H1 (cell line): ENCODE measurements at regions not wholly inside any gene's neighbourhood (a gene's known extent, or its start where the extent isn't known, plus 50 kb on each side); places are given as distances from the start of the nearest gene placed in this dataset.

Experiments used
- CTCF ChIA-PET: fragments of 300-600 bp; sonication (Branson Sonifier 250); formaldehyde crosslinking; loops from one replicate; lab custom pipeline; 2021; ENCODE audit not compliant: partially characterized antibody; lab: Charles Lee
- POLR2A ChIA-PET: fragments of 300-600 bp; sonication (Branson Sonifier 250); formaldehyde crosslinking; loops from one replicate; lab custom pipeline; 2021; ENCODE audit warnings: inconsistent platforms; ENCODE audit not compliant: partially characterized antibody; lab: Charles Lee
- DNase-seq, 2 experiments: peaks; one replicate each; pipeline versions ENCODE4 v3.0.0 to v3.0.0-alpha.2; 2010 to 2022; ENCODE audit warnings: low spot score in 2 of 2, low read depth in 1 of 2, mixed read lengths in 1 of 2
- FAIRE-seq: peaks from 2 replicates; lab custom pipeline; 2011; peaks lifted over from hg19 to GRCh38; lab: Jason Lieb, UNC
- H2AFZ ChIP-seq: 2 replicates; pipeline ENCODE4 v1.8.1; 2012; ENCODE audit warnings: low read length, inconsistent platforms
- H2AK5ac ChIP-seq: 2 replicates; pipeline ENCODE4 v1.6.1; 2013; ENCODE audit warnings: low read depth, low read length
- H2BK120ac ChIP-seq: replicated peaks from 2 replicates; pipeline ENCODE3; 2013; ENCODE audit warnings: low read depth, low read length, inconsistent platforms
- H2BK12ac ChIP-seq: 2 replicates; pipeline ENCODE4 v1.6.1; 2013; ENCODE audit warnings: low read depth, low read length
- H2BK15ac ChIP-seq: 2 replicates; pipeline ENCODE4 v1.6.1; 2013; ENCODE audit warnings: low read length
- H2BK20ac ChIP-seq: 2 replicates; pipeline ENCODE4 v1.6.1; 2013; ENCODE audit warnings: low read length
- H2BK5ac ChIP-seq: 2 replicates; pipeline ENCODE4 v1.6.1; 2013; ENCODE audit warnings: low read depth, low read length
- H3K14ac ChIP-seq: 2 replicates; pipeline ENCODE4 v1.6.1; 2013; ENCODE audit warnings: inconsistent platforms; ENCODE audit not compliant: insufficient read length
- H3K18ac ChIP-seq: 2 replicates; pipeline ENCODE4 v1.6.1; 2013; ENCODE audit warnings: low read length; ENCODE audit errors: extremely low read depth
- H3K23ac ChIP-seq: 2 replicates; pipeline ENCODE4 v1.6.1; 2013; ENCODE audit warnings: inconsistent platforms; ENCODE audit not compliant: insufficient read length
- H3K23me2 ChIP-seq: 2 replicates; pipeline ENCODE4 v1.6.1; 2013; ENCODE audit warnings: low read depth, low read length
- H3K27ac ChIP-seq: 2 replicates; pipeline ENCODE4 v1.6.1; 2011; ENCODE audit warnings: low read depth, low read length, inconsistent platforms
- H3K27me3 ChIP-seq, 4 experiments: replicated peaks in 1 of 4; 1 replicate in 1 of 4; 2 replicates in 3 of 4; pipeline versions ENCODE4 v1.6.1 to v1.8.1; 2011 to 2013; ENCODE audit warnings: low read length in 3 of 4, mild to moderate bottlenecking in 3 of 4, inconsistent platforms in 2 of 4, mixed read lengths in 2 of 4, moderate library complexity in 1 of 4; ENCODE audit not compliant: control insufficient read depth in 3 of 4, insufficient read depth in 3 of 4; ENCODE audit errors: extremely low read depth in 1 of 4
- H3K36me3 ChIP-seq, 4 experiments: 2 replicates each; pipeline versions ENCODE4 v1.6.1 to v1.8.1; 2011 to 2013; ENCODE audit warnings: mild to moderate bottlenecking in 4 of 4, low read length in 3 of 4, moderate library complexity in 2 of 4, control low read depth in 1 of 4, inconsistent platforms in 1 of 4; ENCODE audit not compliant: insufficient read depth in 4 of 4, control insufficient read depth in 2 of 4
- H3K4ac ChIP-seq: replicated peaks from 2 replicates; pipeline ENCODE3; 2013; ENCODE audit warnings: low read length, low read depth, mixed read lengths, inconsistent platforms; ENCODE audit not compliant: insufficient read length
- H3K4me1 ChIP-seq, 4 experiments: replicated peaks in 1 of 4; 1 replicate in 1 of 4; 2 replicates in 3 of 4; pipeline versions ENCODE4 v1.6.1 to v1.8.1; 2011 to 2013; ENCODE audit warnings: low read length in 3 of 4, inconsistent platforms in 2 of 4, mixed read lengths in 1 of 4; ENCODE audit not compliant: insufficient read depth in 4 of 4, control insufficient read depth in 3 of 4
- H3K4me2 ChIP-seq, 2 experiments: 2 replicates each; pipeline versions ENCODE4 v1.6.1 to v1.8.1; 2011 to 2013; ENCODE audit warnings: low read depth in 2 of 2, low read length in 2 of 2, control low read depth in 1 of 2, inconsistent platforms in 1 of 2, mild to moderate bottlenecking in 1 of 2; ENCODE audit not compliant: insufficient read depth in 1 of 2
- H3K4me3 ChIP-seq, 4 experiments: fragments of 200-600, 300-600 bp in 1 of 4; sonication (generic), shearing (Covaris generic), sonication (Bioruptor Twin) in 1 of 4; 2 replicates each; pipeline versions ENCODE4 v1.5.1 to v1.8.1; 2011 to 2016; ENCODE audit warnings: low read length in 4 of 4, low read depth in 3 of 4, control low read depth in 2 of 4, inconsistent platforms in 2 of 4, mild to moderate bottlenecking in 2 of 4, mixed read lengths in 1 of 4, moderate library complexity in 1 of 4; ENCODE audit not compliant: insufficient read depth in 2 of 4; ENCODE audit errors: extremely low read depth in 1 of 4
- H3K56ac ChIP-seq: replicated peaks from 2 replicates; pipeline ENCODE3; 2013; ENCODE audit warnings: low read depth, mild to moderate bottlenecking, mixed read lengths, low read length, inconsistent platforms; ENCODE audit not compliant: insufficient read length
- H3K79me1 ChIP-seq: 2 replicates; pipeline ENCODE4 v1.6.1; 2013; ENCODE audit warnings: low read depth, low read length, control low read depth
- H3K79me2 ChIP-seq, 2 experiments: 2 replicates each; pipeline versions ENCODE4 v1.6.1 to v1.8.1; 2012 to 2013; ENCODE audit warnings: low read length in 2 of 2, mild to moderate bottlenecking in 2 of 2, inconsistent platforms in 1 of 2; ENCODE audit not compliant: insufficient read depth in 2 of 2, control insufficient read depth in 1 of 2
- H3K9ac ChIP-seq, 4 experiments: replicated peaks in 1 of 4; 1 replicate in 1 of 4; 2 replicates in 3 of 4; pipeline versions ENCODE4 v1.6.1 to v1.8.1; 2011 to 2013; ENCODE audit warnings: low read depth in 3 of 4, low read length in 3 of 4, control low read depth in 2 of 4, mild to moderate bottlenecking in 2 of 4, moderate library complexity in 2 of 4, inconsistent platforms in 1 of 4; ENCODE audit errors: extremely low read depth in 1 of 4
- H3K9me3 ChIP-seq, 2 experiments: 2 replicates each; pipeline versions ENCODE4 v1.6.1 to v1.8.1; 2012 to 2013; ENCODE audit warnings: mild to moderate bottlenecking in 2 of 2, moderate library complexity in 2 of 2, control low read depth in 1 of 2, inconsistent platforms in 1 of 2, low read depth in 1 of 2, low read length in 1 of 2, mixed read lengths in 1 of 2; ENCODE audit not compliant: insufficient read depth in 2 of 2
- H4K20me1 ChIP-seq, 2 experiments: replicated peaks in 1 of 2; 2 replicates each; pipeline versions ENCODE3 to v1.8.1; 2011 to 2013; ENCODE audit warnings: inconsistent platforms in 2 of 2, low read length in 2 of 2, mild to moderate bottlenecking in 1 of 2; ENCODE audit not compliant: insufficient read depth in 2 of 2, control insufficient read depth in 1 of 2
- H4K5ac ChIP-seq: 2 replicates; pipeline ENCODE4 v1.6.1; 2013; ENCODE audit warnings: low read length, low read depth, mixed read lengths, inconsistent platforms; ENCODE audit not compliant: insufficient read length
- H4K8ac ChIP-seq: 2 replicates; pipeline ENCODE4 v1.8.0; 2013; ENCODE audit warnings: mild to moderate bottlenecking, moderate library complexity, low read length, inconsistent platforms; ENCODE audit not compliant: insufficient read depth; ENCODE audit errors: extremely low read depth
- H4K91ac ChIP-seq: replicated peaks from 2 replicates; pipeline ENCODE3; 2013; ENCODE audit warnings: low read length, mixed read lengths, inconsistent platforms; ENCODE audit not compliant: insufficient read length
- KDM1A ChIP-seq: fragments of 200-600, 300-600 bp; sonication (generic); IDR thresholded peaks from 2 replicates; pipeline ENCODE4 v1.7.1; 2016; ENCODE audit warnings: mild to moderate bottlenecking, low read length, borderline replicate concordance
- SAP30 ChIP-seq: fragments of 300-600 bp; sonication (generic); IDR thresholded peaks from 2 replicates; pipeline ENCODE4 v1.7.1; 2012; ENCODE audit warnings: low read length, moderate library complexity, mild to moderate bottlenecking, inconsistent platforms; ENCODE audit not compliant: insufficient read depth, insufficient replicate concordance
- WGBS, 2 experiments: shearing (Covaris generic) in 1 of 2; methylation state at CpG; one replicate each; pipeline versions ENCODE4 v1.1.6 to v1.1.7; 2013 to 2015; ENCODE audit warnings: low lambda C conversion rate in 2 of 2, mixed read lengths in 2 of 2, inconsistent platforms in 1 of 2, low coverage in 1 of 2, missing lambda C conversion rate in 1 of 2; ENCODE audit not compliant: insufficient replicate concordance in 2 of 2, insufficient coverage in 1 of 2, insufficient read length in 1 of 2; ENCODE audit errors: extremely low coverage in 1 of 2, missing lambda C conversion rate in 1 of 2; 5-methylcytosine and 5-hydroxymethylcytosine counted together

DNA sequence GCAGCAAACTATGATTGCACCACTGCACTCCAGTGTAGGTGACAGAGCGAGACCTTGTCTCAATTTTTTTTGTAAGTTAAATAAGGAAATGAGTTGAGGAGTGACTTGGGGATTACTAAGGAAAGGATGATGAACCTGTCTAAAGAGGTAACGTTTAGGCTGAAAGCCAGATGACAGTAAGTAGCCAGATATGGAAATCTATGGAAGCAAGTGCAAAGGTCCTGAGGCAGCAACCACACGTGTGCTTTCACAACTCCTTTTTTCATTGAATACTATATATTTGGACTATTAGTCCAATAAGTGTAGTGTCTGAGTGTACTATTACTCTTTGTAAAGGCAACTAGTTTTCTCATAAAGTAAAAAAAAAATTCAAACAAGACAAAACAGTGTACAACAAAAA lies 147.4 kb downstream of the CD24 start:
- no peak for DNase-seq
- Histone ChIP-seq H3K14ac (no peak overlapping the region), H4K5ac (no peak overlapping the region), H3K23ac (no peak overlapping the region), H3K18ac (no peak overlapping the region), H2BK20ac (no peak overlapping the region), H3K23me2 (no peaks in the 10 kb centered on the region), H2BK15ac (no peak overlapping the region), H4K8ac (no peak overlapping the region), H2BK5ac (no peak overlapping the region), H2BK12ac (no peak overlapping the region), H3K4me1 (peaks cover 0 to 8% (median 4%) of the 10 kb centered on the region in 4 experiments; a peak in 6 of 7 replicates), H2AFZ (no peak overlapping the region), H3K9ac (no peak overlapping the region), H3K36me3 (no peaks in the 10 kb centered on the region; a peak in 2 of 8 replicates), H3K4me2 (no peak overlapping the region), H3K27me3 (no peaks in the 10 kb centered on the region), H3K4me3 (no peak overlapping the region), H3K79me2 (no peaks in the 10 kb centered on the region), H4K20me1 (no peaks in the 10 kb centered on the region), H3K56ac (no peak overlapping the region), H3K79me1 (no peaks in the 10 kb centered on the region), H4K91ac (no peak overlapping the region), H3K9me3 (peaks cover 0 to 8% of the 10 kb centered on the region in 2 experiments; a peak in 2 of 4 replicates), H3K27ac (no peak overlapping the region), H3K4ac (no peak overlapping the region), H2BK120ac (no peak overlapping the region), H2AK5ac (no peak overlapping the region)
- no peak for FAIRE-seq
- no peak for TF ChIP-seq SAP30
- peak; percentile 83 for TF ChIP-seq KDM1A
- CTCF ChIA-PET, result no interaction called here
- WGBS, 2 experiments, result 91% methylated on average over 3 of the region's 3 CpGs; no CpG with 5 or more reads in 1 of the 2 experiments
- POLR2A ChIA-PET, result no interaction called here
